ENCODE measurements at regions not wholly inside any gene's neighbourhood (a gene's known extent, or its start where the extent isn't known, plus 50 kb on each side); places are given as distances from the start of the nearest gene placed in this dataset.

- no peak for TF ChIP-seq GMEB2 (CRISPR knock-in tag; IDR thresholded peaks at IDR 0.05; ENCODE audit: low read depth)
- no peak for TF ChIP-seq MTF1 (CRISPR knock-in tag; IDR thresholded peaks at IDR 0.05)
- TF ChIP-seq ZNF678 (CRISPR knock-in tag; IDR thresholded peaks at IDR 0.05): no peak
- no peak for TF ChIP-seq HOXA7 (CRISPR knock-in tag; IDR thresholded peaks at IDR 0.05)
- TF ChIP-seq ARID3A (IDR thresholded peaks at IDR 0.05; ENCODE audit: low read depth, low read length): no peak
- TF ChIP-seq ZNF691 (CRISPR knock-in tag; IDR thresholded peaks at IDR 0.05; ENCODE audit: borderline replicate concordance, low read depth): no peak
- TF ChIP-seq ZNF432 (CRISPR knock-in tag; IDR thresholded peaks at IDR 0.05; ENCODE audit: borderline replicate concordance): no peak
- no peak for TF ChIP-seq TEF (CRISPR knock-in tag; IDR thresholded peaks at IDR 0.05)
- TF ChIP-seq PRMT3 (CRISPR knock-in tag; IDR thresholded peaks at IDR 0.05; ENCODE audit: borderline replicate concordance, low read depth): no peak
- TF ChIP-seq ZNF451 (CRISPR knock-in tag; IDR thresholded peaks at IDR 0.05): no peak
- TF ChIP-seq ZBTB2 (CRISPR knock-in tag; IDR thresholded peaks at IDR 0.05; ENCODE audit: low read depth): no peak
- no peak for TF ChIP-seq DNMT3B (CRISPR knock-in tag; conservative IDR thresholded peaks at IDR 0.05)
- TF ChIP-seq CBFB (CRISPR knock-in tag; IDR thresholded peaks at IDR 0.05): no peak
- TF ChIP-seq MXD4 (CRISPR knock-in tag; IDR thresholded peaks at IDR 0.05): no peak
- TF ChIP-seq NFYB (CRISPR knock-in tag; IDR thresholded peaks at IDR 0.05): no peak
- peak; percentile 92 for TF ChIP-seq SIX4 (CRISPR knock-in tag; IDR thresholded peaks at IDR 0.05)
- TF ChIP-seq ZNF101 (CRISPR knock-in tag; IDR thresholded peaks at IDR 0.05; ENCODE audit: borderline replicate concordance, low read depth): no peak
- no peak for TF ChIP-seq ZNF337 (CRISPR knock-in tag; IDR thresholded peaks at IDR 0.05; ENCODE audit: borderline replicate concordance, low read depth)
- TF ChIP-seq ERF (CRISPR knock-in tag; IDR thresholded peaks at IDR 0.05): 0 out of 2 replicates have a peak, but pooled peaks have one; percentile 22
- TF ChIP-seq ZNF616 (CRISPR knock-in tag; IDR thresholded peaks at IDR 0.05; ENCODE audit: low read depth): no peak
- TF ChIP-seq ZNF121 (CRISPR knock-in tag; IDR thresholded peaks at IDR 0.05): no peak
- peak; percentile 71; the same call in 1 of the 2 replicates for TF ChIP-seq SIX1 (CRISPR knock-in tag; IDR thresholded peaks at IDR 0.05; ENCODE audit: borderline replicate concordance)
- TF ChIP-seq SOX6 (IDR thresholded peaks at IDR 0.05): no peak
- TF ChIP-seq SOX6 (CRISPR knock-in tag; IDR thresholded peaks at IDR 0.05): peak; percentile 65
- TF ChIP-seq SAP130 (CRISPR knock-in tag; IDR thresholded peaks at IDR 0.05; ENCODE audit: low read depth): no peak
These were observed 84.3 kb upstream of the DIO3 start (continued) for GRCh38 chr14:101476916-101477553.
